ENCODE measurements at regions not wholly inside any gene's neighbourhood (a gene's known extent, or its start where the extent isn't known, plus 50 kb on each side); places are given as distances from the start of the nearest gene placed in this dataset.

DNA sequence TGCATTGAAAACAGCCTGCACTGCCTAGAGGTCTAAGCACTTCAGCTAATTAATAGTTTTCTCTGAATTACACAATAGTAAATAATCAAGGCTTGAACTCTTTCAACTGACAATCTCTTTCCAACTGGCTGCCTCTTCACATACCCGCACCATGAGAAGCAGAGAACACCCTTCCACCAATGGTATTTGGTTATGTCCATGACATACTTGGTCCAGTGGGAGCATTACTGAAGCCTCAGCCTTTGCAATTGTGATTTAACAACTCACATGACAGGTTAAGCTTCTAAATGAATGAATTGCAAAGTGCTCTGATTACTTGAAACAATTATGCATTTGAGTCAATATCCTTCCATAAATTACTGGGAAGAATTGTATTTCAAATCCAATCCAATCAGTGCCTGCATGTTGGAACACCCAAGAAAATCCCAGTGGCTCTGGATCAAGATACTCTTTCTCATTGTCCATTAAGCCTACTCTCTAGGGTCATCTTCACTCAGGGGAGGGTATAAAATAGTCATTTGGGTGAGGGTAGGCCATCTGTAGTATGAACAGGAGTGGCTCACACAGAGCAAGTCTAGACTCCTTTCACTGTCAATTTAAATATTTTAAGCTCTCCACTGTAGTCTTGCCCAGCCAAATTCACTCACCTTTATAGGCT is 101.1 kb downstream of the HS1BP3 start:
- DNase-seq (ENCODE audit: extremely low read depth in 1 of 4, low spot score in 3 of 4), result no peak
- ATAC-seq, result no peak
- Histone ChIP-seq H3K27me3 (ENCODE audit: control insufficient read depth in 2 of 2, insufficient read depth in 2 of 2, low read length in 2 of 2) (peaks cover 0 to 14% of the 10 kb centered on the region in 2 experiments; a peak in 2 of 5 replicates), H3K79me2 (ENCODE audit: control insufficient read depth, insufficient read depth, low read length) (no peaks in the 10 kb centered on the region), H3K4me1 (replicated peaks in 1 of 2; ENCODE audit: control insufficient read depth in 2 of 2, insufficient read depth in 2 of 2, low read length in 2 of 2) (peaks cover 0 to under 1% of the 10 kb centered on the region in 2 experiments; a peak in 1 of 5 replicates), H3K27ac (ENCODE audit: extremely low read depth, low read depth, low read length) (no peak overlapping the region), H3K4me2 (ENCODE audit: insufficient read depth, low read length) (no peak overlapping the region), H3K9me3 (replicated peaks; ENCODE audit: control insufficient read depth, insufficient read depth, low read depth, low read length) (no peaks in the 10 kb centered on the region), H4K20me1 (replicated peaks; ENCODE audit: control insufficient read depth, insufficient read depth, low read length) (no peaks in the 10 kb centered on the region), H3K4me3 (no peak overlapping the region), H3K9me1 (ENCODE audit: control insufficient read depth, insufficient read depth, low read length) (no peaks in the 10 kb centered on the region), H2AFZ (ENCODE audit: low read depth, low read length) (no peak overlapping the region), H3K36me3 (ENCODE audit: control insufficient read depth, insufficient read depth, low read length) (no peaks in the 10 kb centered on the region), H3K9ac (ENCODE audit: insufficient read depth in 1 of 2, low read depth in 2 of 2, low read length in 2 of 2) (no peak overlapping the region)
- 42% methylated on average over 1 of the region's 1 CpG for WGBS (ENCODE audit: insufficient coverage, low coverage, missing lambda C conversion rate)
- TF ChIP-seq, protein P1, sequence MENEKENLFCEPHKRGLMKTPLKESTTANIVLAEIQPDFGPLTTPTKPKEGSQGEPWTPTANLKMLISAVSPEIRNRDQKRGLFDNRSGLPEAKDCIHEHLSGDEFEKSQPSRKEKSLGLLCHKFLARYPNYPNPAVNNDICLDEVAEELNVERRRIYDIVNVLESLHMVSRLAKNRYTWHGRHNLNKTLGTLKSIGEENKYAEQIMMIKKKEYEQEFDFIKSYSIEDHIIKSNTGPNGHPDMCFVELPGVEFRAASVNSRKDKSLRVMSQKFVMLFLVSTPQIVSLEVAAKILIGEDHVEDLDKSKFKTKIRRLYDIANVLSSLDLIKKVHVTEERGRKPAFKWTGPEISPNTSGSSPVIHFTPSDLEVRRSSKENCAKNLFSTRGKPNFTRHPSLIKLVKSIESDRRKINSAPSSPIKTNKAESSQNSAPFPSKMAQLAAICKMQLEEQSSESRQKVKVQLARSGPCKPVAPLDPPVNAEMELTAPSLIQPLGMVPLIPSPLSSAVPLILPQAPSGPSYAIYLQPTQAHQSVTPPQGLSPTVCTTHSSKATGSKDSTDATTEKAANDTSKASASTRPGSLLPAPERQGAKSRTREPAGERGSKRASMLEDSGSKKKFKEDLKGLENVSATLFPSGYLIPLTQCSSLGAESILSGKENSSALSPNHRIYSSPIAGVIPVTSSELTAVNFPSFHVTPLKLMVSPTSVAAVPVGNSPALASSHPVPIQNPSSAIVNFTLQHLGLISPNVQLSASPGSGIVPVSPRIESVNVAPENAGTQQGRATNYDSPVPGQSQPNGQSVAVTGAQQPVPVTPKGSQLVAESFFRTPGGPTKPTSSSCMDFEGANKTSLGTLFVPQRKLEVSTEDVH (IDR thresholded peaks at IDR 0.05; ENCODE audit: low read depth, partially characterized antibody), result no peak
- TF ChIP-seq KAT2B (IDR thresholded peaks at IDR 0.05; ENCODE audit: low read depth, low read length) (no peak), ZNF707 (CRISPR knock-in tag; conservative IDR thresholded peaks at IDR 0.05) (no peak), ZNF76 (CRISPR knock-in tag; IDR thresholded peaks at IDR 0.05; ENCODE audit: borderline replicate concordance) (no peak), ARHGAP35 (IDR thresholded peaks at IDR 0.05; ENCODE audit: partially characterized antibody) (no peak), PHTF2 (CRISPR knock-in tag; IDR thresholded peaks at IDR 0.05) (no peak)
- TF ChIP-seq, protein P2, sequence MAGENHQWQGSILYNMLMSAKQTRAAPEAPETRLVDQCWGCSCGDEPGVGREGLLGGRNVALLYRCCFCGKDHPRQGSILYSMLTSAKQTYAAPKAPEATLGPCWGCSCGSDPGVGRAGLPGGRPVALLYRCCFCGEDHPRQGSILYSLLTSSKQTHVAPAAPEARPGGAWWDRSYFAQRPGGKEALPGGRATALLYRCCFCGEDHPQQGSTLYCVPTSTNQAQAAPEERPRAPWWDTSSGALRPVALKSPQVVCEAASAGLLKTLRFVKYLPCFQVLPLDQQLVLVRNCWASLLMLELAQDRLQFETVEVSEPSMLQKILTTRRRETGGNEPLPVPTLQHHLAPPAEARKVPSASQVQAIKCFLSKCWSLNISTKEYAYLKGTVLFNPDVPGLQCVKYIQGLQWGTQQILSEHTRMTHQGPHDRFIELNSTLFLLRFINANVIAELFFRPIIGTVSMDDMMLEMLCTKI (IDR thresholded peaks at IDR 0.05; ENCODE audit: partially characterized antibody), result no peak
- FAIRE-seq, result no peak
- CTCF ChIA-PET (ENCODE audit: low intra/inter-chr PET ratio), result no interaction called here
- BruUV-seq (replicated peaks), result no TSS peak
- POLR2A ChIA-PET, result interaction anchor here (0.6 to 0.8 kb wide), 3 partner anchors 12 to 979 kb away, joined by 3 read pairs; no protein-coding TSS in a partner anchor
- in situ Hi-C loops (cut with MboI), result no loop called here
- intact Hi-C loops (cut with micrococcal nuclease), result no loop called here
